OCI-M2 (cell line): ENCODE measurements at regions not wholly inside any gene's neighbourhood (a gene's known extent, or its start where the extent isn't known, plus 50 kb on each side); places are given as distances from the start of the nearest gene placed in this dataset.
A peak's percentile ranks its signal among the peaks of the same experiment; 100 is the strongest.
"Not testable (repeated sequence)": the region's sequence is repeated elsewhere in the genome, so short reads cannot be mapped to it uniquely, and the experiment has no call there.

Source experiments
- DNase-seq: peaks from one replicate; lab custom pipeline; 2025; ENCODE audit not compliant: unreplicated experiment; lab: John Stamatoyannopoulos, UW

DNA sequence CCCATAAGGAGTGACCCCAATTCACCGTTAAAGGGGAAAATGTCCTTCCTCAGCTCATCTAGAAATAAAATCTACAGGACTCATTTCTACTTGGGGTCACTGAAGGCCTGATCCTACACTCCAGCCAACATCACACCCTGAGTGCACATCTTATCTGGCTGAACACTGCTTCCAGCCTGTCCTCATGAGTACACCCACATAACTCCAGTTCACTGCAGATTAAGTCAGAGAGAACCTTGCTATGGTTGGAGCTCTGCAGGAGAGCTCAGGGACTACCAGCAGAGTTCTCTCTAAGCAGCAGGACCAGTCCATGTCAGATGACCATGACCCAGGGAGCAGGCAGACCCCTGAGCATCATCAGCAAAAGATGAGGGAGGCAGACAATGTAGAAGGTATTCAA lies 126.9 kb upstream of the MAP3K1 start:
- DNase-seq = peak; percentile 18

DNA sequence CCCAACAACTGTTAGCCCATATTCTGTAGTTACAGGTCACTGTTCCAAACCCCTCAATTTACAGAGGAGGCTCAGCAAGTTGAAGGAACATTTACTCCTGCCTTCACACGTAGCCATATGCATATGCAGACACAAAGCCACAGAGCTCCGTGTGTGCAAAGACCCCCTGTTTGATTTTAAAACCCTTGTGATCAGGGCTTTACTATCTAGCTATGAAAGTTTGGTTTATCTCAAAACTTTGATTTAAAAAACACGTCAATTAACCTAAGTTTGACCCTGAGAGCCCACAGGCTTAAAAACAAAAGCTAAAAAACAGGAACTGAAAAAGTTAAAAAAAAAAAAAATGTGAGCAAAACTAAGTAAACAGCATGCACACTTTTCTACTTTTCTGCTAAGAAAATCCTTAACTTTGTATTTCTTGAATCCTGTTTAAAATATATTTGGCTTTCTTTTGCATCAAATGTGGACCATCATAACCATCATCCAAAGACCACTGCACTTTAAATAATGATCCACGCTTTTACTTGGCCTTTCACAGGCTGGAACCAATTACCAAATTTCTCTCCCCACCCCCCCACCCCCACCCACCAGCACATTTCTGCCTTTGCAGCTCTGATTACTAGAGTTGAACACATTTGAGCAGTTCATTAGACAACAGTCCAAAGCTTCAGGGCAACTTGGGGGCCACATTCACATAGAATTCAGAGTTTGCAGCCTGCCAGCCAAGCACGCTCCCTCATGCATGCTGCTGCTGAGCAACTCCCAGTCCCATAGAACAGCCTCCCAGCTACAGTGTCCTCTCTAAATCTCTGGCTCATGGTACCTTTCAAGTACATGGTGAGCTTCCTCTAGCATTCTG lies 128.8 kb upstream of the MAP3K1 start:
- no peak for DNase-seq

DNA sequence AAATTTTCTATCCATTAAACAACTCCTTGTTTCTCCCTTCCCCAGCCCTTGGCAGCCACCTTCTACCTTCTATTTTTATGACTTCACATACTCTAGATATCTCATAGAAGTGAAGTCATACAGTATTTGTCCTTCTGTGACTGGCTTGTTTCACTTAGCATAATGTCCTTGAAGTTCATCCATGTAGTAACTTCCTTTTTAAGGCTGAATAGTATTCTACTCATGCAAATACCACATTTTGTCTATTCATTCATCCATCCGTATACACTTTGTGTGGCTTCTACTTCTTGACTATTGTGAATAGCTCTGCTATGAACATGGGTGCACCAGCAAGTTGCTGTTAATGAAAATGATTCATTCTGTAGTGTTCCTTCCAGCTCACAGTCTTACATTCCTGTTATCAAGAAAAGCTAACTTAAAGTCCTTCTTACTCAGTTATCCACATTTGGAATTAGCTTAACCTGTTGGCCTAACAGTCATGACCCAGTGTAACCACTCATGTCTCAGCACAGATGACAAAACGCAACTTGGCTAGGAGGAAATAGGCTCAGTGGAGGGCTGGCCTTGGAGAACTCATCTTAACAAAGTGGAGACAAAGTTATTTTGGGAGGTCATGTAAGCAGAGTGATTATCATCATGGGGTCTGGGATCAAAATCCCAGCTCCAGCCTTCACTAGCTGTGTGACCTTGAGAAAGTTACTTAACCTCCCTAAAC lies 129.7 kb upstream of the MAP3K1 start:
- no peak for DNase-seq

DNA sequence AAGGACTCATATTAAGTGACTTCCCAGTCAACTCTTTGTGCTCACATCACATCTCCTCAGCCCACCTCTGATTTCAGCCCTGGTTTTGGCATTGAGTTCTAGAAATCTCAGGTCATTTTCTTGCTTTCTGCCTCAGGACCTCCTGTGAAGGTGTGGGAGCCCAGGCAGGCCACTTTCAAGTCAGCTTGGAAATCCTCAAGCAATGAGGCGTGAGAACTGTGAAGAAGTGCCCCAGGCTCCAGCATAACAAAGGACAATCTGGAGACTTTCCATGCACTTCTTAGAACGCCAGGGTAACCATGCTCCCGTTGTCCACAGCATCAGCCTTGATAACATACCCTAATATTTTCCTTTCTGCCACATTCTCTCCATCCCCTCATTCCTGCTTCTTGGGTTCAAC lies 131.2 kb upstream of the MAP3K1 start:
- DNase-seq = no peak

DNA sequence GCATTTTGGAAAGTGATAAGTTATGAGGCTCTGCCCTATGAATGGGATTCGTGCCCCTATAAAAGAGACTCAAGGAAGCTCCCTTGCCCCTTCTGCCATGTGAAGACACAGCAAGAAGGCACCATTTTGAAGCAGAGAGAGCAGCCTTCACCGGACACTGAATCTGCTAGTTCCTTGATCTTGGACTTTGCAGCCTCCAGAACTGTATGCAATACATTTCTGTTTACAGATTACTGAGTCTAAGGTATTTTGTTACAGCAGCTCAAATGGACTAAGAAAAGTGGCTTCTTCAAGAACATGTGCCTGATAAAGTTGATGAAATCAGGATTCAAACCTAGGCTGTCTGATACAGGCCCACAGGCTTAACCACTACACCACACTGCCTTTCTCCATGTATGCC lies 131.6 kb upstream of the MAP3K1 start:
- DNase-seq = no peak

DNA sequence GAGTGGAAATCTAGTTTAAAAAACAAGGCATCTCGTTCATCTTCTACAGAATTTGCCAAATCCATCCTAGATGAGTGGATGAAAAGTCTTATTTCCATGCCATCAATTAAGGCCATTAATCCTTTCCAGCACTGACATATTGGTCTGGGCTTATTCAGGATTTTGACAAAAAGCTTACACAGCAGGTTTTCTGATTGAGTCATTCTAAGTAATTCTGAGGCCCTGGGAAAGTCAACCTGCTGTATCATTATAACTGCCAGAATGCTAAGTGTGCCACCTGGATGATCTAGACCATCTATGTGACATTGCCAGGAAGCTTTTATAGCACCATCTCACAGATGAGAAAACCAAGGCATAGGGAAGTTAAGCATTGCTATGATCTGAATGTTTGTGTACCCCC lies 132.1 kb upstream of the MAP3K1 start:
- no peak for DNase-seq

DNA sequence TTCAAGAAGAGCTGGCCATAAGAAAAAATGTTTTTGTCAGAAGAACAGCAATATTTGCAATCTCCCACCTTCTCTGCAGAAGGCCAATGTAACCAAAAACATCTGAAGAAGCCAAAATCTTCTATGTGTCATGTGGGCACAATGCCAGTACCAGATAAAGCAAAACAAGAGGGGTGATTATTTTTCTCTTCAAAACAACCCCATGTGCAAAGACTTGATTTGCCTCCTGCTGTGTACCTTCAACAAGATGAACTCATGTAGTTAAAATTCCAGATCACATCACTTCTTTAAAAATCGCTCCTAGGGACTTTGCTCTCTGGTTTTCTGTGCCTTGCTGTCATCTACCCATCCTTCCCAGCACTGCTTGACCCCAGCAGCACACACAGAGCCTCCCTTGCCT lies 134.0 kb upstream of the MAP3K1 start:
- no peak for DNase-seq

DNA sequence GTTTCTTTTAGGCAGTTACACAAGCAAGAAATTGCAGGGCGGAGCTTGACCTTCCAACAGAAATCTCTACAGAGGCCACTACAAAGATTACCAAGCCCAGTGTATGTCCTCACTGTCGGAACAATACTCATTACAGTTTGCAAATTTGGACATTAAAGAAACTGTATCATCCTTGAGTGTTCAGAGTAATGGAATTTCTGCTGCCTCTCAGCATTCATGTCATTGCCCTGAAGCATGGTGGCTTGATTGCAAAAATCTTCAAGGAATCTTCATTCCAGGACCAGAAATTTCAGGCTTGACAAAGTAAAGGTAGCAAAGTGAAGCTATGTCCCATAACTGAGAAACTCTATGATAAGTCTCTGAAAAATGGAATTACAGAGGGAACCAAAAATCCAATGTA lies 134.6 kb upstream of the MAP3K1 start:
- DNase-seq = no peak

DNA sequence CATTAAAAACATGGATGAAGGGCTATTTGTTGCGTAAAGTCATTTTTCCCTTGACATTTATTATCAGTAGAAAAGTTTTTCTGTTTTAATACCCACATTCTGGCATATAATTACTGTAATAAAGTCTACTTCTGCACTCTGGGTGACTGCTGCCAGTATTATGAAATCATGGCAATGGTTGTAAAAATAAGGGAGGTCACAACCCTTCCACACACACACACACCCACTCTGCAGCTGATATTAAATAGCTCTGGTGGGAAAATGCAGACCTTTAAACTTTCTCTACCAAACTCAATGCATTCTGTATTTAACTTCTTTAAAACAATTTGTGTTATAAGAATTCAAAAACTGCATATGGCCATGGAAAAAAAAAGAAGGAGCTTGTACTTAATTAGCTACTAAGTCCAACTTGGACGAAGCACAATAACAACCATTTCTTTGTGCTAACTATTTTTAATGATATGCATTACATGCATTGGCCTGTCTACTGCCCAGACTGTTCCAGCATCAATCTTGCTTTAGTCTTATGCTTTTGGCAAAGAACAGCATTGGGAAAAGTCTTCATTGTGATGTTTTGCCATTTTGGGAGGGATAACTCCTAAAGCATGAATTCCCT lies 137.6 kb upstream of the MAP3K1 start:
- no peak for DNase-seq

DNA sequence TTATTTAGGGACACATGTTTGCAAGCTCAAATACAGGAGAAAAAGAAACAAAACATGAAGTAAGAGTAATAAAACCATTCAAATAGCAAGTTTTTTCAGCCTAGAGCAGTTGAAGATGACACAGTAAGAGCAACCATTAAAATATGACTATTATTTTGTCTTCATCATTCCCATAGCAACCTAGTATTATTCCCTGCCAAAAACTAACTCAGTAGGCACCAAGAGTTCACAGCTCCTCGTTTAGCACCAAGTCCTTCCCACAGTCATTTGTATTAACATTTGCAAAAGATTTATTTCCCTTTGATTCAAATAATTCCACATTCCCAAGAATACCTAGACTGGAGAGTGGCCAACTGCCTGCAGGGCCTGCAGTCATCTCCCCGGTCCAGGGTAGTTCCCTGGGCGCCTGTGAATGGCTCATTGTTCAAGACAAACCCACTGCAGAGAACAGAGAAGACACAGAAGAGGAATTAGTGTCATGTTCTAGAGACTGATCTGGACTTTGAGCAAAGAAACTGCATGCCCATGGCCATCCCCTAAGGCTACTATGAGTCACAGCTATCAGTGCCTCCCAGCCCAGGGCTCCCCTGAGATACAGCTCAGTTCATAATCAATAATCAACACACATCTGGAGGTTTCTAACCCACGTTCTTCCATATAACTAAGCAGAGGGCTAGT lies 139.1 kb upstream of the MAP3K1 start:
- no peak for DNase-seq

DNA sequence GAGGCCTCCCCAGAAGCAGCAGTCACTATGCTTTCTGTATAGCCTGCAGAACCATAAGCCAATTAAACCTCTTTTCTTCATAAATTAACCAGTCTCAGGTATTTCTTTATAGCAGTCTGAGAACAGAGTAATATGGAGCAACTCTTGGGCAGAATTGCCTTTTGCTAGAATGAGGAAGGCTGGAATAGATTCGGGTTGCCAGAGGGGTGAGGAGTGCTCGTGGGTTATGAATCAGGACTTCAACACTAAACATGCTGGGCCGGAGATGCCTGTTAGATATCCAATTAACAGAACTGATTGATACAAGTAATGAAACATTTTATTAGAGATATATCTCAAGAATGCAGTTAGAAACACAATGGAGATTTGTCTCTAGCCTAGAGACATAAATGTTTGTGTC lies 140.9 kb upstream of the MAP3K1 start:
- DNase-seq = no peak

DNA sequence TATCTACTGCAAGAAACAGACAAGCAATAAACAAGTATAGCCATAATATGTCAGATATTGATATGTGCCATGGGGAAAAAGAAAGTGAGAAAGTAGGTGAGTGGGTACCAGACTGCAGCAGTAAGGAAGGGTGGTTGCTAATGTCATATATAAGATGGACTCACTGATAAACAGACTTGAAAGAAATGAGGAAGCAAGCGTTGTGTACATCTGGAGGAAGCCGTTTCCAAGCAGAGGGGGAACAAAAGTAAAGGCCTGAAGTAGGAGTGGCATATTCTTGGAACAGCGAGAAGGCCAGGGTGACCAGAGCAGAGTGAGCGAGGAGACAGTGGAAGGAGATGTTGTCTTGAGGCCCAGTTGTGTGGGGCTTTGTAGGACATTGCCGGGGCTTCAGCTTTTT lies 142.2 kb upstream of the MAP3K1 start:
- DNase-seq = no peak

DNA sequence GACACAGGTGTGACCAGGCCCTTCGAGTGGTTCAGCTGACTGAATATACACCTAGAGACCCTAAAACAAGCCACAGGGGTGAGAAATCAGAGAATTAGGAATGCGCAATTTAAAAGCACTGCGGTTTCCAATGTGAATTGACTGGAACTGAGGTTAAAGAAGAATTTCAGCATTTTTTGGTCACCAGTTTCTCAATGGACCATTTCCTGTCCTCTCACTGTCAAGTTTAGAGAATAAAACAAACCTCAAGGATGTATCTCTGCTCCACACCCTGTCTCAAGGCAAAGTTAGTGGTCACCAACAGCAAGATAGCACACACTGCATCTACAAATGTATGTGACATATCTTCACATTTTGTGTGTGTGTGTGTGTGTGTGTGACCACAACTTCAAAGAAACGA lies 143.8 kb upstream of the MAP3K1 start:
- DNase-seq = no peak

DNA sequence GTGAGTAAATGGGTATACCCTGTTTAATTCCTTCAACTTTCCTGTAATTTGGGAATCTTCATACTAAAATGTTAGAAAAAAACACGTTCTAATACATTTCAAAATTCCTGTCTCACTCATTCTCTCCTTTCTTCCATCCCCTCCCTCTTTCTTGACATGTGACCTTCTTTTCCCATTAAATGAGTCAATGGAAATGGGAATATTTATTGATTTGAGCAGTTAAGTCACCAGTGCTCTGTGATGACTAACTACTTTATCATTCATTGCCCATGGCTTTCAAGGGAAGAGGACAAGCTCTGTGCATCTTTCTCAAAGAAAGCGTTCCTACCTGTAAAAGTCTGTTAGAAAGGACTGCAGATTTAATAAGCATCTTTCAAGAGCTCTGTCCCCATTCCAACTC lies 144.4 kb upstream of the MAP3K1 start:
- DNase-seq = no peak

DNA sequence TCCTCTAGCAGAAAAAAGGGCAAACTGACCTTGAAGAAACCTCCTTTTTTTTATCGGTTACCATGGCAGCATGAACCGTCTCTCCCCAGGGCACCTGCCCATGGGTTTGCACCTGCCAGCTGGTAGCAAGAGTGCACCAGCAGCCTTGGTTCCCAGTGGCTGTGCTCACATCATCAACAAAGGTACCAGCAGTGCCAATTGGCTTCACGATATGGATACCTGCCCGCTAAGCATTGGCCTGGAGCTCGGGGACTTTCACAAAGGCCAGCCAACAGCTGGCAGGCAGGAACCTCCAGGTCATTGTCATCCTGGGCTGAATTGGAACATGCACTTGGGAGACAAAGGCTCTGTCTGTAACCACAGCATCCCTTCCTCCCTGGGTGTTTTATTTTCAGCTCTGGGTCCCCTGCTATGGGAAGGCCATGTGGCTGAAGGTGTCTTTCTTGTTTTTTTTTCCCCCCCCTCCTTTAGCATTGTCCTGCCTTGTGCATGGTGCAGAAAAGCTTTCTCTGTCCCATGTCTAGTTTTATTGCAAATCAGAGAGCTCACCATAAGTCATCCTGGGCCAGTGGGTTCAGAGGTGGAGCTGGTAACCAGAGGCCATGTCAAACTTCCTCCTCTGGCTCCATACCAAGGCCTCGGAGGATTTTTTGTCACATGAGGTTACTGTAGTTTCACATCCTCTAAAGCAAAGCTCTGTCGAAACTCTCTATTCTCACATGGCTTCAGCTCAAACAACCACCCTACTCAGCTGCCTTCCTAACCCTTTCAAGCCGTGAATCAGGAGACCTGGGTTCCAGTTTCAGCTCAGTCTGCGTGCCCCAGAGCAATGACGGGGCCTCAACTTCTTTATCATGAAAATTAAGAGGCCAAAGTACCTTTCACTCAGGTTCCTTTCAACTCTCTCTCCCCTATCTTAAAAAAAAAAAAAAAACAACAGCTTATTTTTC lies 145.5 kb upstream of the MAP3K1 start:
- no peak for DNase-seq

DNA sequence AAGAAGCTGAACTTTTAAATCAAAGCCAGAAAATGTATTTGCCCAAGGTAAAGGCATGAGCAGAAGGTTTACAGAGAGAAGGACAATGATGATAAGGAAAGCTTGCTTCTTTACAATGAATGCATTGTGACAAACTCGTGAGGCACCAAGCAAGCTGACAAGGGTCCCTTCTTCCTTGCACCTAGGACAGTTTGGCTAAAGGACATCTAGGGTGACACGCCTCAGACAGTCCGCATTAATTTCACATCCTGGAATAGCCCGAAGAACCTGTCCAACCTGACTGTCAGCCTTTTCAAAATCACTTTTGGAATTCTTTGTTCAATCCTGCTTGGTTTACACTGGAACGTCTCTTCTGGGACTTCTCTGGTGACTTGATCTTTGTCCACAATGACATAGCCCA lies 146.4 kb upstream of the MAP3K1 start:
- no peak for DNase-seq

DNA sequence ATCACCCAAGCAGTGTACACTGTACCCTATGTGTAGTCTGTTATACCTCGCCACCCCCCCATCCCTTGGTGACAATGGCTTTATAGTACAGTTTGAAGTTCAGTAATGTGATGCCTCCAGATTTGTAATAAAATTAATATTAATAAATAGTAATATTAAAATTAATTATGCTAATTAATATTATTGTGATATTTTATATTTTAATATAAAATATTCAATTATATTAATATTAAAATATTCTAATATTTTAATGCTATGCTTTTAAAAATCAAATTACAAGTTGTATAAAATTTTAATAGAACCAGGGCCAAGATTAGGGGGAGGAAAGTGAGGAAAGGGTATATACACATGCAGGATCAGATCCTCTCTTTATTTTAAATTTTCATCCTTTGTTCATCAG lies 147.7 kb upstream of the MAP3K1 start:
- DNase-seq = no peak

DNA sequence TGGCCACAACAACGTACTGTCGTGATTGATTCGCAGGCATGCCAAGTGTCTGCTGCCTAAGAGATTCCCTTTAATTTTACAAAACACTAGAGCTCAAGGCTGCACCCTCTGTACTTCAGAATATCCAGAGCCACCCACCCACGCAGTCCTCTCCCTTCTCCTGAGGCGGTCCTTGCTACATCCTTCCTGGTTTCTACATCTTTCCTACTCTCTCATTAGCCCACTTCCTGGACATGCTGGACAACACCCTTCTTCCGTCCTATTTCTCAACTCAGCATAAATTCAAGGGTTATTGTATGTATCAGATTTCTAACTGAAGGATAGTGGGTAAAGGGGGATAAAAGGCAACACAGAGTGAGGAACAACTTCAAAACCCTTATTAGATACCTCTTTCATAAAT lies 148.4 kb upstream of the MAP3K1 start:
- DNase-seq = no peak

DNA sequence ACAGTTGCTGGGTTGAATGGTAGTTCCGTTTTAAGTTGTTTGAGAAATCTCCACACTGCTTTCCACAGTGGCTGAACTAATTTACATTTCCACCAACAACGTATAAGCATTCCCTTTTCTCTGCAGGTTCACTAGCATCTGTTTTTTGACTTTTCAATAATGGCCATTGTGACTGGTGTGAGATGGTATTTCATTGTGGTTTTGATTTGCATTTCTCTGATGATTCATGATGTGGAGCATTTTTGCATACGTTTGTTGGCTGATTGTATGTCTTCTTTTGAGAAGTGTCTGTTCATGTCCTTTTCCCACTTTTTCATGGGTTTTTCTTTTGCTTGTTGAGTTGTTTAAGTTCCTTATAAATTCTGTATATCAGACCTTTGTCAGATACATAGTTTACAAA lies 150.2 kb upstream of the MAP3K1 start:
- not testable (repeated sequence) for DNase-seq

DNA sequence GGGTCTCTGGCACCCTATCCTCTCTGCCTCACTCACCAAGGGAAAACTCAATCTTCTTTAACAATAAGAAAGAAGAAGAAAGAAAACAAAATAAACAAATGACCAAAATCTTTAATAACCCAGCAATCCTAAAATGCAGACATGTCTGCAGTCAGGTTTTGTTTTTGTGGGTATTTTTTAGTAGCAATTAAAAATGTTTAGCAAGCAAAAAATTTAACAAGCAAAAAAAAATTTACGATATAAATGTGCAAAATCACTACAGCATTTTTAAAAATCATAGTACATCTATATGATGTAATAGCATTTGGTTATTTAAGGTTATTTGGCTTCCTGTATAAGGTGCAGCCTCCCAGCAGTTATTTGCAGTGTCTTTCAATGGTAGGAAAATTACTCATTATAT lies 151.3 kb upstream of the MAP3K1 start:
- DNase-seq = no peak

DNA sequence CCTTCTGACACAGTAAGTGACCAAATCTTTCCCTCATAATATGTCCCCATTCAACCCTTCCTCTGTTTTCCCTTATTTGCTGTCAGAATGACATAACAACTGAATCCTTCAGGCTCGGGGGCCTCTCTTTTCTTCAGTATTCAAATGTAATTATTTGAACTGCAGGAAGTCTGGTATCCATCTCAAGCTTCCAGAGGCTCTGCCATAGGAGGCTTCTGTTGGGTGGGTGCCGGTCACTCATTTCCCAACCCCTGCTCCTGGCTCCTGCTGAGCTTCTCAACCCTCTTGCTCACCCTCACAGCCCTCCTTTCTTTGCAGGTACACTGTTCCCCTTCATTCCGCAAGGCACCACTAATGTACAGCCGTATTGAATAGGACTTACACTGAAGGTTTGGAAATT lies 151.8 kb upstream of the MAP3K1 start:
- no peak for DNase-seq
